GM19397 (cell line): ENCODE measurements at regions not wholly inside any gene's neighbourhood (a gene's known extent, or its start where the extent isn't known, plus 50 kb on each side); places are given as distances from the start of the nearest gene placed in this dataset.
"Not testable (repeated sequence)": the region's sequence is repeated elsewhere in the genome, so short reads cannot be mapped to it uniquely, and the experiment has no call there.

Experiments used
- ATAC-seq: cut with Tn5 transposase; IDR thresholded peaks from one replicate; pipeline ENCODE4 v1.9.1; 2021; ENCODE audit warnings: mild to moderate bottlenecking, moderate library complexity; ENCODE audit not compliant: unreplicated experiment

DNA sequence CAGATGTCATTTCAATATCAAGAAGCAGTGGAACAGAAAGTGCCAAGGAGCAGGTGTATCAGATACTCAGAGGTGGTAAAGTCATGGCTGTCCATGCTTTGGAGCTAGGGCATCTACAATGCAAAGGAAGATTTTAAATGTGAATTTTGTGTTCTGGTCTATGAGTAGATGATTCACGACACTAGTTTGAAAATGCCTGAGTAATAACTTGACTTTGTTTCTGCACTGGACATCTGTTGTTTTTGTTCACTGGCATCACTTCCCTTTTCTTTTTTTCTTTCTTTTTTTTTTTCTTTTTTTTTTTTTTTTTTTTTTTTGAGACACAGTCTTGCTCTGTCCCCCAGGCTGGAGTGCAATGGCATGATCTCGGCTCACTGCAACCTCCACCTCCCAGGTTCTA is 460.7 kb upstream of the PAPPA start:
- not testable (repeated sequence) for ATAC-seq

DNA sequence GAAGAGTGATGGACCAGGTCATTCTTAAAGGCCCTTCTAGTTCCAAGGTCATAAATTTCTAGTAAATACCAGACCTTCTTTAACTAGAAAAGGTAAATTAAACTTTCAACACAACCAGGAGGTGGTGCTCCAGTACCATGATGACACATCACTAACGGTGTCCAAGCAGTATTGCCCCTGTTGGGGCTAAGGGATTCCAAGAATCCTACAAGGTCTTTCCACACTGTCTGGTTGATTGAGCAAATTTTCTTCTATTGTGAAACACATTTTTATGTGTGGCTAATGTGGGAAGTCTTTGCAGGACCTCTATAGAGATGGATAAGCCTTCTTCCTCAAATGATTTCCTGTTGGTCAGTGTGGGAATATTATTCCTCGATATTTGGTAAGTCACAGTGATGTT is 459.6 kb upstream of the PAPPA start:
- ATAC-seq = no peak

DNA sequence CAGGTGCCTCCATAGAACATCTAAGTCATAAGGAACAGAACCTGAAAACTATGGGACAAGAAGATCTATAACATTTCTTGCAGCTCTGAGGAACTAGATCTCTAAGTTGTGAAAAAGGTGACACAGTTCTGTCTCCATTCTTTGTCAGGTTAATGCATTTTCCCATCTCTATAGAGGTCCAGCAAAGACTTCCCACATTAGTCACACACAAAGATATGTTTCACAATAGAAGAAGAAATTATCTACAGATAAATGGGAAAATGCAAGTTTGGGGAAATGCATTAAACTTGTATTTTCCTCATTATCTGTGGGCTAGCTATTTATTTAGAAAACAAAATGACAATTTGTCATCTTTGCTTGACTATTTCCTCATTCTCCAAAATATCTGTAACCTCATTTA is 458.6 kb upstream of the PAPPA start:
- no peak for ATAC-seq

DNA sequence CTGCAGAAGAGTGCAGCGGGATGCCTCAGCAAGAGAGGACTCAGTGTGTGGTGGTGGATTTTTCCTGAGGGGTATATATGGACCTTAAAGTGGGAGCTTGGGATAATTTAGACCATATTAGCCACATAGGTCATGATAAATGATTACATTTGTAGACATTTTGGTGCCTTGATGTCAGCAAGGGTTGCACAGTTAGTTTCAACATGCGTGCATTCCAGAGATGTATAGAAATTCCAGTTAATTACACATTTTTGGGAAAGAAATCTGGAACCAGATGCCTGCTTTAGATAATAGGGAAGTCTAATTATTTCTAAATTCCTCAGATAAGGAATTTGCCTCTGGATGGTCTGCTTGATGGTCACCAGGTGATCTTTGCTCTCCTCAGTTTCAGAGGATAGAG is 440.6 kb upstream of the PAPPA start:
- no peak for ATAC-seq

DNA sequence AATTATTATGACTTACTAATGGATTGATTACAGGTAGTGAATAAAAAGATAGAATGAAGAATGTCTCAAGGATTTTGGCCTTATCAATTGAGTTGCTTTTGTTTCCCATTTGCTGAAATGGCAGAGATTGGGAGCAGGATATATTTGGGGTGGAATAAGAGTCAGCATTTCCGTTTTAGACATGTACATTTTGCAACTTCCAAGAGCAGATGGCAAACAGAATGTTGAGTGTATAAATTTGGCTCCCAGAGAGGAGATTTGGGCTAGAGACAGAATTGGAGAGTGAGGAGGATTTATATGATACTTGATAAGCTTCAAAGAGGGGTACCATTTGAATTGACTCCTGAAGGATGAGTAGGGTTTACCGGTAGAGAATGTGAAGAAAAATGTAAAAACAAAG is 437.9 kb upstream of the PAPPA start:
- ATAC-seq = no peak

DNA sequence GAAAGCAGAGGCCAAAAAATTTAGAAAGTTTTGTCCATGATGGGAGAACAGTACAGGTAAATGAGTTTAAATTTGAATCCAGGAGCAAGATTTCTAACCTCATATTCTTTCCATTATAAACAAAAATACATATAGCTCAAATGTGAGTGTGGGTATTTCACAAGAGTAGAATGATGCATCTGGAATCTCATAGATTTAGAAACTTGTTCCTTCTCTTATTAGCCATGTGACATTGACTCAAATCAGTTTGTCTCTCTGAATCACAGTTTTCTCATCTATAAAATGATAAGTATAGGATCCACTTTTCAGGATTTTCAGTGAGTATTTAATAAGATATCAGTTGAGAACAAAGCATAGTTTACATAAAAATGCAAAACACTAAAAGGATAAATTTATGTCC is 436.3 kb upstream of the PAPPA start:
- no peak for ATAC-seq

DNA sequence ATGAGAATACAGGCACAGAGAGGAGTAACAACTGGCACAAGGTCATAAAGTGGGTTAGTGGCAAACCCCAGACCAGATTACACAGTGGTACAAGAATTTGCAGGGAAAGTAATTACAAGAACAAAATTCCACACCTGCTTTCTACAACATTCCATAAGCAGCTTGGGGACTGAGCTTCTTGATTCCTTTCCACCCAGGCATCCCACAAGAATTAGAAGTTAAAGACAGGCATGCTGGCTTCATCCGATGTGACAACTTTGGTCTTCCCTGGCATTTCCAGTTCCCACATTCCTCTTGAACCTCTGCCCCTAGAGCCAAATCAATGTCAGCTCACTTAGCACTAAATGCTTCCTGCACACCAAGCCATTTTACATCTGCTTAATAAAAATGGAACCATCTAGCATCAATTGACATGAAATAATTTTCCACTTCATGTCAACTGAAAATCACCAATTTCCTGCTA is 435.8 kb upstream of the PAPPA start:
- ATAC-seq = no peak

DNA sequence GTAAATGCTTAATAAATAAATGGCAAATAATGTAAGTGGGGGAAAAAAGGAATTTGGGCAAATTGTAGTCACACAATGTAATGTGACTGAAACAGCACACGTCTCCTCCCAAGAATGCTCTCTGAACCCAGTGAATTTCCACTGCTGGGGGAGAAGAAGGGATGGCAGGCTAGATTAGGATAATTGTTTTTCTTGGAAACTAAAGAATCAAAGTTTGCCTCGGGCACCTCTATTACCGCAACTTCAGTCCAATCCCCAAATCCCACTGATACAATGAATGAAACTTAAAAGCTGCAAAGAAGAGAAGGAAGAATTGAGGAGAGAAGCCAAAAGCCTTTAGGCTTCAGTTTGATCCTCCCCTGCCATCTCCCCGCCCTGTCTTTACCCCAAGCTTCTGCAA is 423.2 kb upstream of the PAPPA start:
- no peak for ATAC-seq

DNA sequence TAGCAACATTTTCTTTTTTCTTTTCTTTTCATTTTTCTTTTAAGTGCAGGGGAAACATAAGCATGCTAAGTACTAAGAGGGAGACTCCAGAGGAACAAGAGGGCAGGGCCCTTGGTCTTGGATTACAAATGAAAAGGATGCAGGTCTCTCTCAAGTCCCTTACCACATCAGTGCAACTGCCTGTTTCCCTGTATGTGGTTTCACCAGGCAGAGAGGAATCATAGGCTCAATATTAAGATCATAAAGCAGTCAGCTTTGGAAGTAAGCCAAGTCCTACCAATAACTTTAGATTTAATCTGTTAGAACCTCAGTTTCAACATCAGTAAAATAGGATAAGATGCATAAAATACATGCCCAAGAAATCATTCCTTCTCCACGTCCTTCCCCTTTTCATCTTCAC is 422.7 kb upstream of the PAPPA start:
- no peak for ATAC-seq

DNA sequence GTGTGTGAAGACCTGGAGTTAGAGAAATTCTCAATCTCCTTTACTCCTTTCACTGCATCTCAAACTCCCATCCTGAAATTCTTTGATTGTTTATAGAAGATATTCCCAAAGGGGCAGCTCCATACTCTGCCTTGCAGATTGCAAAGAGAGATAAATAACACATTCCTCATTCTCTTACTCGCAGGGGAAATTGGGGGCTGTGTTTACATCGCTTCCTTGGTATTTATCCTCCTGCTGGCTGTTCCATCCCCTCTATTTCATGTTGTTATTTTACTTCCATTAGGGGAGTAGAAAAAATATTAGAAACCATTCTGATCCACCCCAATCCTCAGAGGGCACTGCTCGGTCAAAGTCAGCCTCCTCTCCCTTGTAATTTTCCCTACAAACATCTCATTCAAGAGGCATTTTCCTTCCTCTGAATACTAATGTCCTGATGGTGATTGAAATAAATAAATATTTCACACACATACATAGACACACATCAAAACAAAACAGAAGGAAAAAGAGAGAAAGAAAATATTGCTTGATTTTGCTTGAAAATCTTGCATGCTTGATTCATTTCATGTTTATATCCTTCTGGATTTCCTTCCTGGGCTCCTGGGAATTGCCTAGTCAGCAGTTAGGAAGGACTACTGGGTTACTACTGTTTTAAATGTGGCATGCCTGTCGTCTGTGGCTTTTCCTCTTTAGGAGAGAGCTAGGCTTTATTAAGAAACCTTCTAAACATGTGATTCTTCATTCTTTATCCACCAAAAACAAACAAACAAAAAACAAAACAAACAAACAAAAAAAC is 420.1 kb upstream of the PAPPA start:
- ATAC-seq = no peak

DNA sequence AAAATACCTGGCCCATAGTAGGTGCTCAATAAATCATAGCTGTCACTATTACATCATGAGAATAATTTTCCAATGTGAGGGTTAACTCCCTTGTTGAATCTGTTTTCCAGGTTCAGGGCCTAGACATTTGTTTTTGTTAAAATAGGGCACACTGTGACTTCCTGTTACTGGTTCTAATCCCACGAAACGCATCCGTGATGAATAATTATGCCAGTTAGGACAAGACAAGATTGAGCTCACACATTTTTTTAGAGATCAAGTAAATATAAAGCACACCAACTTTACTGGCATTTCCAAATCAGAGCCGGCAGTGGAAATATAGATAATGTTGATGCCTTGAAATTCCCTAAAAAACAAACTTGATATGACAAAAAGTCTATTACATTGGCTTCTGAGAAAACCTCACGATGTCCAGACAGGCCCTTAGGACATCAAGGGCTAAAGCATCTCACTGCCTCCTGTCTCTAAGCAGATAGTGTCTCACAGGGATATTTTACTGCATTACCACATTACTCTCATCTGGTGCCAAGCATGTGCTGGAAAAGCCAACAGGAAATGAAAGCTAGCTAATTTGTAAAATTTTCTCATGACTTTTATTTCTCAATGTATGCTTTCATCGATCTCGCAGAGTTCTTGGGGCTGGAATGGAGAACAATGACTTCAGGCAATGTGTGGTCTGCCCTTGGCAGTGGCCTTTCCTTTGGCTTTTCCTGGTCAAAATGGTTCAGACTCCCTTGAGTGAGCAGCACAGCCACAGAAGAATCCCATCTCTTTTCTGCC is 414.3 kb upstream of the PAPPA start:
- no peak for ATAC-seq

DNA sequence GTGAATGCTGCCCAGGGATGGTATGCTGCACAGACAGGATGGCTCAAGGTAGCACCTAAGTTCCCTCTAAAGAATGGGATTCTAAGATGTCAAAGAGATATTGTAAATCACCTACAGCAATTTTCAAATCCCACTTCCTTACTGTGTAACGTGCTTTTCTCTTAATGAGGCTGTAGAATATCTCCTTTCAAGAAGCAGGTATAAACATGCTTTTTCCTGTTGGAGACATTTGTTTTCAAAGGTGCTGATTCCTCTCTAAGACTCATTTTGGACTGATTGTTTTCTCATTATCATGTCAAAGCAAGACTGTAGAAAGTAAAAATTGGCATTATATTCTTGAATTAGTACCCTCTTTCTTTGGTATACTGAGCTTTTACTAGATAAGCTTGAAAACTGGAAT is 412.6 kb upstream of the PAPPA start:
- ATAC-seq = no peak

DNA sequence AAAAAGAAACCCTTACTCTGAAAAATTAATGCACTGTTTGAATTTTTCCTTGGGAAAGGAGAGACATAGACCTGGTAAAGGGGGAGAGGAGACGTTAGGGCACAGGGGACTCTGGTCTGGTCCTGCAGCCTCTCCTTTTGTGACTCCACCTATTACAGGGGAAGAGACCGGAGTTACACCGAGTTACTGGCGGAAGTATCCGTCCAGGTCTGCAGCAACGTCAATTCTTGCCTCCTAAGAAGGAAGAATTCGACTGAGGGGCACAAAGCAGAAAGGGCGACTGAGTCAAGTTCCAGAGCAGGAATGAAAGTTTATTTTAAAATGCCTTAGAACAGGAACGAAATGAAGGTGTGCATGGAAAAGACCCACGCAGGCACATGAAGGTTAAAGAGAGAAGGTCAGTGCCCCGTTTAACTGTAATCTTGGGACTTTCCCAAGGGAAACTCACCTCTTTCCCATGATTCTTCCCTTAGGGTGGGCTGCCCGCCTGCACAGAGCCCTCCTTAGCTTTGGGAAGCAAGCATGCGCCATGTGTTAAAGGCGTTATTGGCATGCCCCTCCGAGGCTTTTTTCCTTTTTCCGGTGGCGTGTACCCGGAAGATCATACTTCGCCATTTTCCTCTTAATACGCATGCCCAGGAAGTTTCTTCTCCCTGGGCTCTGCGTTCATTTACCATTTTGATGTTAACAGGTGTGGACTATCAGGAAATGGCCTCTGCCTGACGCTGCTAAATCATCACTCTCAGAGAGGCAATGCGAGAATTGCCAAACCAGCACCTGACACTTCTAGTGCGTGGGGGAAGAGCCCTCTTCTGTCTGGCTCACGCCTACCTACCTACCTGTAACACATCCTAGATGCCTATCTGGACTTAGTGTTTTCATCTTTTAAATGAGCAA is 409.6 kb upstream of the PAPPA start:
- no peak for ATAC-seq

DNA sequence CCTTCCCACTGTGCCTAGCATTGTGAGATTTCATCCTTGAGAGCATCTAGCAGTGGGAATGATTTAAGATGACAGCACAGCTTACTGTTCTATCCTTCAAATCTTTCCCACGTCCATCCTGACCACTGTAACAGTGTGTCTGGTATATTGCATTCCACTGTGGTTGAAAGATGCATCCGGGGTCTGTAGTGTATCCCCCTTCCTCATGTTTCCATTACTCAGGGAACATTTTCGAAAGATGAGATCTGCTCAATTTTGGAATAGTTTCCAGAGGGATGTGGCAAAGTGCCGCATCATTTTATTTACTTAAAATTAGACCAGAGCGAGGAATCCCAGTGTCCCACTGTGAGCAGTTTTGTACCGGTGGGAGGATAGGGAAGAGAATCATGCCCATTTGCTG is 407.1 kb upstream of the PAPPA start:
- ATAC-seq = no peak

DNA sequence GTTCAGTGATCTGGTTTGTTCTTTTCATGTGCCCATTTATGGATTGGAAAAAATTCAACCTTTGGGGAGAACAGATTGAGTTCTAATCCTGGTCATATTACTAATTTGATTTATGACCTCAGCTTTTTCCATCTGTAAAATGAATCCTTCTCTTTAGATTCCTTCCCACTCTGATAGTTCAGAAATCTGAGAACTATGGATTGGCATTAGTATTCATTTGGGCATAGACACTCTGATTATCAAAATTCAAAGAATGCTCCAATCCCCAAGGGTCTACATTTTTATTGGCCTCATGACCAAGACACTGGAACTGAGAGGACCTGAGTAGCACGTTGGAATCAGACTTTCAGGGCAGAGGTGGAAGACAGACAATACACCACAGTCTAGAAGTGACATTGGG is 405.9 kb upstream of the PAPPA start:
- no peak for ATAC-seq

DNA sequence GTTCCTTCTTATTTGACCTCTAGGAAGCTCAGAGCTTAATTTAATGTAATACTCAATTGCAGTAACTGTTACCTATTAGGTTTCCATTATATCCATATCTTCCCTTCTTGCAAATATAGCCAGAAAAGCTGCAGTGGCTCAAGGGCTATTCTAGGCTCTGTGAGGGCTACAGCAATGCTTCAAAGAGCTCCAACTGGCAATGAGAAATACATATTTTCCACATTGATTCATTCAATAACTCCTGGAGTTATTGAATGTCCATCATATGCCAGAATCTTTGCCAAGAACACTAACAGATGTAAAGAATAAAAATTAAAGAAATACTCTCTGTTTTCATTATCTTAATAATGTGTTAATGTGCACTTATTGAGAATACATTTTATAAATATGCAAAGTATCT is 396.9 kb upstream of the PAPPA start:
- ATAC-seq = no peak

DNA sequence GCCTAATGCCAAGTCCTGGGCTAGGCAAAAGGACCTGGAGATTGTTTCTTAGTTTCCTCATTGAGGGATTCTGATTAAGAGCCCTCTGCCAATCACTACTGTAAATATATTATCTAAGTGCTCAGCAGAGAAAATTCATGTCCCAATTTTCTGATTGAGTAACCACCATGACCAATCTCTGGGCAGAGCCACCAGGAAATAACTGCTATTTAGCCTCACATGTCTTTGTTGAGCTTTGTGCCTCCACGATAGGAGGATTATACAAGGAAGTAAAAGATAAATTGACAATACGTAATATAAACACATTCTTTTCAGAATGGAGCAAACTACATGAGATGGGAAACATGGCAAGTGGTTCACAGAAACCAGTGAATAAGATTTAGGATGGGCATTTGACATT is 396.1 kb upstream of the PAPPA start:
- ATAC-seq = no peak

DNA sequence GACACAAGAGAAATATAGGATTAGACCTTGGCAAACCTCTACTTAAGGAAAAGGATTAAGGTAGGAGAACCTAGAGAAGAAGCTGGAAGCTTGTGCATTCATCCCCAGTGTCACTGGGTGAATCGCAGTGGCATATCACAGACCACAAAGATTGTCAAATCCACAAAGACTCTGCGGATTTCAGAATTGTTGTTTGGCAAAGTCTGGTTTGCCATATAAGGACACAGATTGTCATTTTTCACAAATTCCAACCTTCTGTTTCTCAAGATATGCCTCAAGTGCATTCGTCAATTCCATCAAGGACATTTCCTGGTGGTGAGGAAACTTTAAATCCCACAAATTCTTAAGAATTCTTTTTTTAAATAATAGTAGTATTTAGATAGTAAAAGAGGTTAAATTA is 395.1 kb upstream of the PAPPA start:
- no peak for ATAC-seq

DNA sequence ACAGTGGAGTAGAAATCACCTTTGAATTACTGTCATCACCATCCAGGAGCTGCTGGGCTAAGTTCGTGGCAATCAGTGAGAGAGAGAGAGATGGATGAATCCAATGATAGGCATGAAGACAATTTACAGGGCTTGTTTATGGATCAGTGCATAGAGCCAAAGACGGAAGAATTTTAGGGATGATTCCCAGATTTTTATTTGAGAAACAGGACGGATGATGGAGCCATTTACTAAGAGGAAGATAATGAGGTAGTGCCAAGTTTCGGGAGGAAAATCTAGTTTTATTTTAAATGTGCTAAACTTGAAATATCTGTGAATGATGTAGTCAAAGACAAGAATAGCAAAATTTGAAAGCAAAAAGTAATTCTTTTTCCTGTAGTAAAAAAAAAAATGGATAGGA is 394.2 kb upstream of the PAPPA start:
- no peak for ATAC-seq

DNA sequence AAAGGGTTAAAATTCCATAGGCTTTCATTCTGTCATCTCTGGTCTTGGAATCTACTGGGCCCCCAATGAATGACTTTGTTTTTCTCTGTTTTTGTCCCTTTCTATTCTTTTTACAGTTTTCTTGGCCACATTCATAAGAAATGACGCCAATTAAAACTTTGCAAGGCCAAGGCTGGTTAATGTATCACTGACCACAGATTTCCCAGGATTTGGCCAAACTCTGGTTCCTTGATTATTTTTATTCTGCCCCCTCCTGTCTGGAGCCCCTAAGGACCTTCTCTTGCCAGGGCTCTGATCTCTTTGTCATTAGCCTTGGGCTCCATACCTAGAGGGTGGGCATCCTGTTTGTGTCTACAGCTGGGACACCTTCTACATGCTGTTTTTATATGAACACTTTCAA is 388.9 kb upstream of the PAPPA start:
- no peak for ATAC-seq

DNA sequence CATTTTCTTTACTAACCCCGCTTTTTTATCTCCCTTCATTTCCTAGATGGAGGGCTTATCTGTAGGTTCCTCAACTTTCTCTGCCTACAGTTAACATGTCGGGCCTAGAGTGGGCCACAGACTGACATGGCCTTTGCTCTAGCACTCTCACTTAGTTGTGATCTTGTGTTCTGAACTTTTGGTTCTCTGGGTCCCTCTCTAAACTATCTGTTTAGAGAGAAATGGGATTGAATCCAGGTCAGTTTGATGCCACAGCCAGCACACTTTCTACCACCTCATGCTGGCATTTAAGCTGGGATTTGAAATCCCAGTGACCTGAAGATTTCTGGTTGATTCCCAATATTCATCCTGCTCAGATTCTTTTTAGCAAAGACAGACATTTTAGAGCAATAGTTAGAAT is 388.5 kb upstream of the PAPPA start:
- no peak for ATAC-seq
